Stomach (tissue), 8 donors: ENCODE measurements at regions not wholly inside any gene's neighbourhood (a gene's known extent, or its start where the extent isn't known, plus 50 kb on each side); places are given as distances from the start of the nearest gene placed in this dataset.

ENCODE experiments used
- DNase-seq, 2 donors: peaks; one replicate each; pipeline versions ENCODE4 v3.0.0 to v3.0.0-alpha.2; 2013 to 2019
- H3K27ac ChIP-seq, 5 donors: fragments of 200-600 bp in 4 of 5; sonication (generic) in 4 of 5; one replicate each; pipeline ENCODE4 v1.5.1; 2013 to 2019; ENCODE audit warnings: mild to moderate bottlenecking in 1 of 5, moderate library complexity in 1 of 5
- H3K27me3 ChIP-seq, 3 donors: fragments of 200-600 bp; sonication (generic); one replicate each; pipeline ENCODE4 v1.5.1; 2017 to 2019; ENCODE audit warnings: mixed run types in 1 of 3
- H3K36me3 ChIP-seq, 4 donors: fragments of 200-600 bp; sonication (generic); 1 replicate in 3 of 4; 2 replicates in 1 of 4; pipeline ENCODE4 v1.5.1; 2016 to 2019
- H3K4me1 ChIP-seq, 4 donors: fragments of 200-600 bp; sonication (generic); one replicate each; pipeline ENCODE4 v1.5.1; 2016 to 2019
- H3K4me3 ChIP-seq, 4 donors: fragments of 200-600 bp; sonication (generic) in 3 of 4; one replicate each; pipeline ENCODE4 v1.5.1; 2016 to 2019; ENCODE audit warnings: mild to moderate bottlenecking in 1 of 4
- H3K9me3 ChIP-seq, 4 donors: fragments of 200-600 bp; sonication (generic); one replicate each; pipeline ENCODE4 v1.5.1; 2016 to 2019
- EP300 ChIP-seq: sonication (generic); formaldehyde crosslinking; IDR thresholded peaks from one replicate; pipeline ENCODE4 v1.6.1; 2017; ENCODE audit warnings: antibody characterized with exemption
- POLR2A ChIP-seq, 4 donors: fragments of 450-650 bp; IDR thresholded peaks; one replicate each; pipeline ENCODE4 v1.6.1; 2016; ENCODE audit warnings: antibody characterized with exemption in 4 of 4, control low read depth in 2 of 4, mild to moderate bottlenecking in 1 of 4, moderate library complexity in 1 of 4
- POLR2AphosphoS5 ChIP-seq, 3 donors: sonication (generic); formaldehyde crosslinking; IDR thresholded peaks; one replicate each; pipeline ENCODE4 v1.6.1; 2016; ENCODE audit warnings: antibody characterized with exemption in 3 of 3
- WGBS, 5 donors: extraction: QIAGEN DNeasy Blood & Tissue Kit in 3 of 5; methylation state at CpG; one replicate each; pipeline versions ENCODE4 v1.1.5 to v1.1.7; 2013 to 2018; 5-methylcytosine and 5-hydroxymethylcytosine counted together
- intact Hi-C: fragments of 100-400 bp; cut with DNase I; formaldehyde crosslinking; loops from one replicate; pipeline ENCODE4 v1.15.1; 2023; ENCODE audit warnings: low total_unique reads
- TF ChIP-seq, protein P1 (sequence below), 7 experiments: fragments of 450-650 bp in 4 of 7; fragments of 200-600 bp in 3 of 7; sonication (generic) in 3 of 7; IDR thresholded peaks; one replicate each; pipeline ENCODE4 v1.5.1; 2016 to 2019; ENCODE audit warnings: antibody characterized with exemption in 7 of 7, control low read depth in 2 of 7, mild to moderate bottlenecking in 1 of 7
- donor health status: healthy with polysubstance abuse.
- donor health status: Bipolar disorder and iron deficiency.
- donor health status: healthy.

DNA sequence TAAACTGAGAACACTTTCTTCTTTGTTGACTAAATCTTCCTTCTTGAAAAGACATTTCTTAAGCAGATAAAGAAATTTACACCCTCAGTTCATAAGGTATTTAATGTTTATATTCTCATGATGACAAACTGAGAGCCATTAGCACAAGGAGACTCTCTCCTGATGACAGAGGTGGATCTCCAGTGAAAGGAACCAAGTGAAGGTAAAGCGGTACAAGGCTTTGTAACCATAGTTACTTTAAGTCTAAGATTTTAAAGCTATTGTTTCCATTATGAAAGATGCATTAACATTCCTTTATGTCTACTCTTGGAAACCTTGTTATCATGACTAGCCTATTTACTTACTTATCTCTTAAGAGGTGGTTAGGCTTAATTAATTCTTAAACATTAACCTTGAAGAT is 737.1 kb downstream of the MECOM start:
- Histone ChIP-seq H3K27me3 (no peaks in the 10 kb centered on the region), H3K9me3 (peaks cover 0 to 8% (median 0%) of the 10 kb centered on the region in 4 donors), H3K4me3 (no peak overlapping the region), H3K27ac (no peak overlapping the region), H3K4me1 (peaks cover 0 to 12% (median 3%) of the 10 kb centered on the region in 4 donors), H3K36me3 (no peaks in the 10 kb centered on the region)
- intact Hi-C loops = no loop called here
- DNase-seq = no peak
- TF ChIP-seq, protein P1, sequence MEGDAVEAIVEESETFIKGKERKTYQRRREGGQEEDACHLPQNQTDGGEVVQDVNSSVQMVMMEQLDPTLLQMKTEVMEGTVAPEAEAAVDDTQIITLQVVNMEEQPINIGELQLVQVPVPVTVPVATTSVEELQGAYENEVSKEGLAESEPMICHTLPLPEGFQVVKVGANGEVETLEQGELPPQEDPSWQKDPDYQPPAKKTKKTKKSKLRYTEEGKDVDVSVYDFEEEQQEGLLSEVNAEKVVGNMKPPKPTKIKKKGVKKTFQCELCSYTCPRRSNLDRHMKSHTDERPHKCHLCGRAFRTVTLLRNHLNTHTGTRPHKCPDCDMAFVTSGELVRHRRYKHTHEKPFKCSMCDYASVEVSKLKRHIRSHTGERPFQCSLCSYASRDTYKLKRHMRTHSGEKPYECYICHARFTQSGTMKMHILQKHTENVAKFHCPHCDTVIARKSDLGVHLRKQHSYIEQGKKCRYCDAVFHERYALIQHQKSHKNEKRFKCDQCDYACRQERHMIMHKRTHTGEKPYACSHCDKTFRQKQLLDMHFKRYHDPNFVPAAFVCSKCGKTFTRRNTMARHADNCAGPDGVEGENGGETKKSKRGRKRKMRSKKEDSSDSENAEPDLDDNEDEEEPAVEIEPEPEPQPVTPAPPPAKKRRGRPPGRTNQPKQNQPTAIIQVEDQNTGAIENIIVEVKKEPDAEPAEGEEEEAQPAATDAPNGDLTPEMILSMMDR (IDR thresholded peaks at IDR 0.05) = no peak
- TF ChIP-seq POLR2A (IDR thresholded peaks at IDR 0.05) (no peak), EP300 (no peak), POLR2AphosphoS5 (IDR thresholded peaks at IDR 0.05) (no peak)
- WGBS, 5 donors = 10 to 39% (median 25%) methylated on average over 1 of the region's 1 CpG

GRCh38 chr3:168925568-168925967 is 737.9 kb downstream of the MECOM start:
- Histone ChIP-seq H3K9me3 (peaks cover 0 to 8% (median 0%) of the 10 kb centered on the region in 4 donors), H3K27me3 (no peaks in the 10 kb centered on the region), H3K36me3 (no peaks in the 10 kb centered on the region), H3K4me1 (peaks cover 0 to 12% (median 3%) of the 10 kb centered on the region in 4 donors), H3K27ac (no peak overlapping the region), H3K4me3 (no peak overlapping the region)
- TF ChIP-seq EP300 = no peak
- 55 to 85% (median 76%) methylated on average over 1 of the region's 1 CpG for WGBS, 5 donors
- intact Hi-C loops = no loop called here
- no peak for DNase-seq

DNA sequence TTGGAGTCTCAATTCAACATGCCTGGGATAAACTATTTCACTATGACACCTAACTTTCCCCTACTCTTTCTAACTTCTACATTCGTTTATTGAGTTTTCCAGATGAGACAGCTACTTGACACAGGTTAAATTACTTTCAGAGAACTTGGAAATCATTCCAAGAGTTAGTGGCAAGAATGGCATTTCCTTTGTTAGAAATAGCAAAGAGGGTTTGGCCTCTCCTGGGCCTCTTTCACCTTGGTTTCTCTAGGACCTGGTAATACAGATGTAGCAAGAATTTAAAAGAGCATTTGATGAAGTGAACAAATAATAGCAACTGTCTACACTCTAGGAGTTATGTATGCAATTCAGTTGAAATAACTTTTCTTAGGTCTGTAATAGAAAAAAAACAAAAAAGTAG is 748.9 kb downstream of the MECOM start:
- Histone ChIP-seq H3K27ac (no peak overlapping the region), H3K4me1 (no peaks in the 10 kb centered on the region), H3K4me3 (no peak overlapping the region), H3K36me3 (no peaks in the 10 kb centered on the region), H3K9me3 (no peaks in the 10 kb centered on the region), H3K27me3 (no peaks in the 10 kb centered on the region)
- TF ChIP-seq POLR2AphosphoS5 (IDR thresholded peaks at IDR 0.05) (no peak), POLR2A (IDR thresholded peaks at IDR 0.05) (no peak), EP300 (no peak)
- TF ChIP-seq, protein P1 (IDR thresholded peaks at IDR 0.05) = no peak
- DNase-seq = no peak
- intact Hi-C loops = no loop called here
- 54 to 79% (median 70%) methylated on average over 1 of the region's 1 CpG for WGBS, 5 donors

DNA sequence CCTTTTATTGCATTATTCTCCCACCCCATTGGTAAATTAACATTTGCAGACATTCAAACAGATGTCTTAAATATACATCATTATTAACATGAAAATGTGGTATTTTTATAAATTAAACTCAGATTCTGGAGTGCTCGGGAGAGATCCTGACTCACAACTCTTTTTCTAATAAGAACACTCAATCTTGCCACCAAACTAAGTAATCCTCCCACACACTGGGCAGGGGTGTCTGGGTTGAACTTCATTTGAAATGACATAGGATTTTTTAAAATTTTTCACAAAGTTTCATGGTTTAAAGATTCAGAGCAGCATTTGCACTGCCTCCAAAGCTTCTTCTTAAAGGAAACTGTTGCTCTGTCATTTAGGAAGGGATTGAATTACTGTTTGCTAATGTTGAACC is 754.3 kb downstream of the MECOM start:
- no peaks in the 10 kb centered on the region for H3K36me3 ChIP-seq
- WGBS, 5 donors = 55 to 87% (median 73%) methylated on average over 1 of the region's 1 CpG
- no peaks in the 10 kb centered on the region for H3K9me3 ChIP-seq
- H3K27me3 ChIP-seq = no peaks in the 10 kb centered on the region
- intact Hi-C loops = no loop called here
- no peaks in the 10 kb centered on the region for H3K4me1 ChIP-seq
- H3K4me3 ChIP-seq = no peak overlapping the region
- H3K27ac ChIP-seq = no peak overlapping the region
- no peak for DNase-seq
- TF ChIP-seq POLR2AphosphoS5 (IDR thresholded peaks at IDR 0.05) (no peak), POLR2A (IDR thresholded peaks at IDR 0.05) (no peak), EP300 (no peak)
- TF ChIP-seq, protein P1 (IDR thresholded peaks at IDR 0.05) = no peak

DNA sequence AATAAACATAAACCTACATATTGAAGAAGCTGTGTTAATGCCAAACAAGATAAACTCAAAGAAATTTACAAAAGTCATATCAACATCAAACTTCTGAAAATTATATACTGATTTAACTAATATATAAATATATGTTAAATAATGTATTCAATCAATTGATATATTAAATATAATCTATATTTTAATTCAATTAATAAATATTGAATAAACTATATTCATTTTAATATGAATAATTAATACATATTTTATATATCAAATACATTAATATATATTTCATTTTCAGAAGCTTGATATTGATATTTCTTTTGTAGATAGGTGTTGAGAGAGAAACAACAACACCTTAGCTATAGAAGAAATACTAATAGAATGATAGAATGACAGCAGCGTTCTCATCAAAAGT is 768.1 kb downstream of the MECOM start:
- Histone ChIP-seq H3K4me3 (no peak overlapping the region), H3K27ac (no peak overlapping the region), H3K36me3 (no peaks in the 10 kb centered on the region), H3K4me1 (no peaks in the 10 kb centered on the region), H3K9me3 (peaks cover 3 to 6% (median 5%) of the 10 kb centered on the region in 4 donors), H3K27me3 (no peaks in the 10 kb centered on the region)
- DNase-seq = no peak
- 86 to 99% (median 96%) methylated on average over 1 of the region's 1 CpG for WGBS, 5 donors
- TF ChIP-seq POLR2A (IDR thresholded peaks at IDR 0.05) (no peak), EP300 (no peak), POLR2AphosphoS5 (IDR thresholded peaks at IDR 0.05) (no peak)
- TF ChIP-seq, protein P1 (IDR thresholded peaks at IDR 0.05) = no peak
- intact Hi-C loops = no loop called here
